HCT116 (cell line): ENCODE measurements at regions not wholly inside any gene's neighbourhood (a gene's known extent, or its start where the extent isn't known, plus 50 kb on each side); places are given as distances from the start of the nearest gene placed in this dataset.

Source experiments
- ATAC-seq: fragments of 200-7000 bp; cut with Tn5 transposase; 2 replicates; pipeline ENCODE4 v1.9.1; 2020; ENCODE audit warnings: mild to moderate bottlenecking, moderate library complexity
- BruUV-seq: library from RNA; stranded (reverse); fragments of 400-500 nt; replicated peaks from 2 replicates; lab custom pipeline; 2021; lab: Mats Ljungman, UMichigan
- CTCF ChIA-PET: fragments of 300-600 bp; sonication (Branson Sonifier 250); formaldehyde crosslinking; loops from one replicate; lab custom pipeline; 2021; ENCODE audit warnings: antibody characterized with exemption; lab: Charles Lee
- POLR2A ChIA-PET: fragments of 300-600, 350-600 bp; sonication (Branson Sonifier 250); formaldehyde crosslinking; loops from one replicate; lab custom pipeline; 2021; ENCODE audit warnings: antibody characterized with exemption; lab: Charles Lee
- RAD21 ChIA-PET, 2 experiments: fragments of 300-600 bp; sonication (Branson Sonifier 250); formaldehyde crosslinking; loops; one replicate each; lab custom pipeline; 2023; ENCODE audit warnings: low total read pairs in 2 of 2; ENCODE audit not compliant: uncharacterized antibody in 2 of 2, unreplicated experiment in 2 of 2, low non-redundant PET in 1 of 2; lab: Charles Lee
- DNase-seq: peaks from one replicate; pipeline ENCODE4 v3.0.0-alpha.2; 2010; ENCODE audit warnings: low read depth, low spot score
- H2AFZ ChIP-seq: fragments of 200-600 bp; shearing (Covaris generic), sonication (generic); 2 replicates; pipeline ENCODE4 v1.6.1; 2017; ENCODE audit warnings: low read depth, mixed run types, mixed read lengths, antibody characterized with exemption, low read length; ENCODE audit not compliant: poor library complexity, severe bottlenecking
- H3K27ac ChIP-seq: 2 replicates; pipeline ENCODE4 v1.5.1; 2012; ENCODE audit warnings: low read depth, low read length
- H3K27me3 ChIP-seq: fragments of 200-600 bp; sonication (generic); 2 replicates; pipeline ENCODE4 v1.6.1; 2016; ENCODE audit warnings: mixed run types, low read length, mixed read lengths; ENCODE audit not compliant: insufficient read depth
- H3K36me3 ChIP-seq, 2 experiments: fragments of 200-500 bp in 1 of 2; fragments of 200-600 bp in 1 of 2; sonication (Bioruptor generic) in 1 of 2; sonication (generic) in 1 of 2; 2 replicates each; pipeline versions ENCODE4 v1.5.1 to v1.6.1; 2014 to 2016; ENCODE audit warnings: low read length in 2 of 2, inconsistent platforms in 1 of 2, mixed read lengths in 1 of 2, mixed run types in 1 of 2; ENCODE audit not compliant: insufficient read depth in 2 of 2, control insufficient read depth in 1 of 2
- H3K4me1 ChIP-seq, 2 experiments: fragments of 200-600 bp in 1 of 2; sonication (generic) in 1 of 2; 2 replicates each; pipeline versions ENCODE4 v1.5.1 to v1.6.1; 2012 to 2017; ENCODE audit warnings: low read length in 2 of 2, inconsistent platforms in 1 of 2, mild to moderate bottlenecking in 1 of 2, mixed read lengths in 1 of 2, mixed run types in 1 of 2, moderate library complexity in 1 of 2; ENCODE audit not compliant: insufficient read depth in 2 of 2, control insufficient read depth in 1 of 2
- H3K4me2 ChIP-seq: fragments of 200-600 bp; sonication (generic); 2 replicates; pipeline ENCODE4 v1.6.1; 2017; ENCODE audit warnings: mixed run types, low read length, mixed read lengths
- H3K4me3 ChIP-seq, 2 experiments: fragments of 200-600 bp in 1 of 2; sonication (generic) in 1 of 2; replicated peaks in 1 of 2; 2 replicates each; pipeline ENCODE4 v1.5.1; 2011 to 2016; ENCODE audit warnings: low read length in 2 of 2, control low read depth in 1 of 2, low read depth in 1 of 2, mild to moderate bottlenecking in 1 of 2, mixed read lengths in 1 of 2, mixed run types in 1 of 2
- H3K79me2 ChIP-seq: fragments of 200-600 bp; sonication (generic); 2 replicates; pipeline ENCODE4 v1.6.1; 2017; ENCODE audit warnings: mild to moderate bottlenecking, mixed run types, low read length, moderate library complexity, mixed read lengths; ENCODE audit not compliant: insufficient read depth
- H3K9ac ChIP-seq: fragments of 200-600 bp; sonication (generic); 2 replicates; pipeline ENCODE4 v1.6.1; 2016; ENCODE audit warnings: low read length, mixed read lengths
- H3K9me2 ChIP-seq: fragments of 200-600 bp; sonication (generic), shearing (Covaris generic); 2 replicates; pipeline ENCODE4 v1.6.1; 2017; ENCODE audit warnings: mixed run types, mild to moderate bottlenecking, moderate library complexity; ENCODE audit not compliant: insufficient read depth
- H3K9me3 ChIP-seq, 2 experiments: fragments of 200-500 bp in 1 of 2; fragments of 200-600 bp in 1 of 2; sonication (Bioruptor generic) in 1 of 2; sonication (generic) in 1 of 2; 2 replicates each; pipeline ENCODE4 v1.6.1; 2014 to 2017; ENCODE audit warnings: low read length in 2 of 2, mixed read lengths in 2 of 2, inconsistent platforms in 1 of 2, low read depth in 1 of 2, mild to moderate bottlenecking in 1 of 2, mixed run types in 1 of 2, moderate library complexity in 1 of 2; ENCODE audit not compliant: control insufficient read depth in 1 of 2, insufficient read depth in 1 of 2
- H4K20me1 ChIP-seq: fragments of 200-600 bp; sonication (generic), shearing (Covaris generic); 2 replicates; pipeline ENCODE4 v1.6.1; 2017; ENCODE audit warnings: mixed run types, mild to moderate bottlenecking, moderate library complexity; ENCODE audit not compliant: insufficient read depth
- CBX3 ChIP-seq: IDR thresholded peaks from 2 replicates; pipeline ENCODE4 v1.6.1; 2012; ENCODE audit warnings: low read depth
- CEBPB ChIP-seq: IDR thresholded peaks from 2 replicates; pipeline ENCODE4 v1.6.1; 2012; ENCODE audit warnings: low read depth
- EZH2phosphoT487 ChIP-seq: fragments of 200-600 bp; IDR thresholded peaks from 2 replicates; pipeline ENCODE4 v1.6.1; 2018; ENCODE audit warnings: antibody characterized with exemption, borderline replicate concordance
- FOSL1 ChIP-seq: IDR thresholded peaks from 2 replicates; pipeline ENCODE4 v1.6.1; 2012; ENCODE audit warnings: low read depth
- JUND ChIP-seq: IDR thresholded peaks from 2 replicates; pipeline ENCODE4 v1.6.1; 2012
- POLR2A ChIP-seq: IDR thresholded peaks from 2 replicates; pipeline ENCODE4 v1.7.0; 2011; ENCODE audit warnings: borderline replicate concordance; ENCODE audit not compliant: insufficient read depth, insufficient read length; ENCODE audit errors: extremely low read depth
- POLR2AphosphoS5 ChIP-seq: IDR thresholded peaks from 2 replicates; pipeline ENCODE4 v1.6.1; 2011; ENCODE audit warnings: mild to moderate bottlenecking, low read depth, low read length, moderate library complexity
- RAD21 ChIP-seq: IDR thresholded peaks from 2 replicates; pipeline ENCODE4 v1.6.1; 2012; ENCODE audit warnings: low read depth, mild to moderate bottlenecking
- SIN3A ChIP-seq: IDR thresholded peaks from 2 replicates; pipeline ENCODE4 v1.6.1; 2012; ENCODE audit warnings: low read depth
- SP1 ChIP-seq: IDR thresholded peaks from 2 replicates; pipeline ENCODE4 v1.6.1; 2012; ENCODE audit warnings: low read depth
- SRF ChIP-seq: IDR thresholded peaks from 2 replicates; pipeline ENCODE4 v1.6.1; 2012; ENCODE audit warnings: low read depth
- TCF7L2 ChIP-seq: IDR thresholded peaks from 2 replicates; pipeline ENCODE4 v1.7.0; 2011; ENCODE audit warnings: borderline replicate concordance, inconsistent platforms; ENCODE audit not compliant: insufficient read depth, insufficient read length; ENCODE audit errors: extremely low read depth
- YY1 ChIP-seq: IDR thresholded peaks from 2 replicates; pipeline ENCODE4 v1.6.1; 2011; ENCODE audit warnings: low read length, low read depth, moderate library complexity, mild to moderate bottlenecking; ENCODE audit not compliant: insufficient replicate concordance; ENCODE audit errors: extremely low read depth
- ZFX ChIP-seq: fragments of 450-650 bp; IDR thresholded peaks from 2 replicates; pipeline ENCODE4 v1.6.1; 2017
- intact Hi-C: fragments of 100-400 bp; cut with micrococcal nuclease; formaldehyde crosslinking; loops from 2 replicates; pipeline ENCODE4 v1.10.0; 2022
- TF ChIP-seq, protein P1 (sequence below), 3 experiments: fragments of 200-600 bp in 1 of 3; sonication (generic) in 1 of 3; IDR thresholded peaks in 2 of 3; conservative IDR thresholded peaks in 1 of 3; 2 replicates each; pipeline ENCODE4 v1.5.1; 2012 to 2017; ENCODE audit warnings: low read depth in 2 of 3, low read length in 2 of 3, antibody characterized with exemption in 1 of 3, borderline replicate concordance in 1 of 3, control low read depth in 1 of 3, mild to moderate bottlenecking in 1 of 3, mixed read lengths in 1 of 3, mixed run types in 1 of 3, moderate library complexity in 1 of 3; ENCODE audit not compliant: insufficient read depth in 1 of 3
- TF ChIP-seq, protein P2 (sequence below): IDR thresholded peaks from 2 replicates; pipeline ENCODE4 v1.6.1; 2011; ENCODE audit warnings: mild to moderate bottlenecking, low read length, moderate library complexity; ENCODE audit not compliant: insufficient replicate concordance; ENCODE audit errors: extremely low read depth
- TF ChIP-seq, protein P3 (sequence below): IDR thresholded peaks from 2 replicates; pipeline ENCODE4 v1.6.1; 2012
- TF ChIP-seq, protein P4 (sequence below): IDR thresholded peaks from 2 replicates; pipeline ENCODE4 v1.6.1; 2012

DNA sequence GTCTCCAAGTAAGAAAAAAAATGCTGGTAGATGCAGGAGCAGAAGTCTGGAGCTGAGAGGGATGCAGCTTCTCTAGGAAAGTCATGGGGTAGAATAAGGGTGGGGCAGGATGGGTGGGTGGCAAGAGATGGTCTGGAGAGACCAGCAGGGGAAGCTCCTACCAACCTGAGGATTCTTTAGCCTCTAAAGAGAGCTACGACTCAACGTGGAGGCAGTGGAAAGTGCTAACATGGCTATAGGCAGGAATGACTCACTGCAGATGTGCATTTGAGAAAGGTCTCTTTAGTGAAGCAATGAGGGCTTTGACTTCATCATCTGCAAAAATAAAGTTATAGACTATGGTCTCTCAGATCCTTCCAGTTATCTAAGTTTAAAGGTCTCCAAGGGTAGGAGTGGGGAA lies 722.8 kb upstream of the RAB6C start:
- no TSS peak for BruUV-seq
- intact Hi-C loops: no loop called here
- no peaks in the 10 kb centered on the region for H3K4me1 ChIP-seq
- TF ChIP-seq SP1 (no peak), CEBPB (no peak), JUND (no peak), FOSL1 (no peak), RAD21 (no peak), POLR2AphosphoS5 (no peak), EZH2phosphoT487 (no peak), ZFX (no peak), CBX3 (no peak)
- TF ChIP-seq, protein P1, sequence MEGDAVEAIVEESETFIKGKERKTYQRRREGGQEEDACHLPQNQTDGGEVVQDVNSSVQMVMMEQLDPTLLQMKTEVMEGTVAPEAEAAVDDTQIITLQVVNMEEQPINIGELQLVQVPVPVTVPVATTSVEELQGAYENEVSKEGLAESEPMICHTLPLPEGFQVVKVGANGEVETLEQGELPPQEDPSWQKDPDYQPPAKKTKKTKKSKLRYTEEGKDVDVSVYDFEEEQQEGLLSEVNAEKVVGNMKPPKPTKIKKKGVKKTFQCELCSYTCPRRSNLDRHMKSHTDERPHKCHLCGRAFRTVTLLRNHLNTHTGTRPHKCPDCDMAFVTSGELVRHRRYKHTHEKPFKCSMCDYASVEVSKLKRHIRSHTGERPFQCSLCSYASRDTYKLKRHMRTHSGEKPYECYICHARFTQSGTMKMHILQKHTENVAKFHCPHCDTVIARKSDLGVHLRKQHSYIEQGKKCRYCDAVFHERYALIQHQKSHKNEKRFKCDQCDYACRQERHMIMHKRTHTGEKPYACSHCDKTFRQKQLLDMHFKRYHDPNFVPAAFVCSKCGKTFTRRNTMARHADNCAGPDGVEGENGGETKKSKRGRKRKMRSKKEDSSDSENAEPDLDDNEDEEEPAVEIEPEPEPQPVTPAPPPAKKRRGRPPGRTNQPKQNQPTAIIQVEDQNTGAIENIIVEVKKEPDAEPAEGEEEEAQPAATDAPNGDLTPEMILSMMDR (IDR thresholded peaks at IDR 0.05 in 2 of 3, conservative IDR thresholded peaks at IDR 0.05 in 1 of 3; ENCODE audit: borderline replicate concordance in 1 of 3, insufficient read depth in 1 of 3, low read depth in 2 of 3, low read length in 2 of 3): no peak
- no peaks in the 10 kb centered on the region for H3K27me3 ChIP-seq
- no peaks in the 10 kb centered on the region for H3K36me3 ChIP-seq
- H3K9me2 ChIP-seq: no peaks in the 10 kb centered on the region
- ChIA-PET RAD21 (no interaction called here), POLR2A (no interaction called here), CTCF (no interaction called here)
- ATAC-seq: no peak
- no peaks in the 10 kb centered on the region for H3K9me3 ChIP-seq
- H3K9ac ChIP-seq: no peak overlapping the region
- H4K20me1 ChIP-seq: no peaks in the 10 kb centered on the region; the same call in 1 of the 2 replicates
- DNase-seq: no peak
- no peak overlapping the region for H3K4me3 ChIP-seq
- H2AFZ ChIP-seq: no peak overlapping the region
- no peak overlapping the region for H3K4me2 ChIP-seq
- H3K79me2 ChIP-seq: no peaks in the 10 kb centered on the region
- H3K27ac ChIP-seq: no peak overlapping the region

DNA sequence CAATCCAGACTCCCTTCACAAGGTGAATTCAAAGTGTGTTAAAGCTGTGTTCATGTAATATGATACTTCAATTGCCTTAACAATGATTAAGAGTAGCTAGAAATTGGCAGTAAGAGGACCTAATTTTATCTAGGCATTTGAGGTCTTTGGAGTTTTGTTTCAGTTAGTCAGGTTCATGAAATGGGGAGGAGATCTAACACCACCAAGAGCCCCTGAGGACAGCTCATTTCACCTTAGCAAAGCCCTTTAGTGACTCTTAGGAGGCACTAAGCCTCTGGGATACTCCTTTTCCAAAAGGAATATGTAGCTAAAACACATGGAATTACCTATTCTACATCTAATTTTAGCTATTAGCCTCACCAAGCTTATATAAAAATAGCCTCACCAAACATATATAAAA lies 716.5 kb upstream of the RAB6C start:
- H3K79me2 ChIP-seq: no peaks in the 10 kb centered on the region
- no peak overlapping the region for H2AFZ ChIP-seq
- H3K4me2 ChIP-seq: no peak overlapping the region
- H3K9me3 ChIP-seq: no peaks in the 10 kb centered on the region
- H3K9ac ChIP-seq: no peak overlapping the region
- intact Hi-C loops: loop anchor here (10.0 kb wide), 1 partner anchor 518 kb away; no protein-coding TSS in a partner anchor
- ChIA-PET CTCF (interaction anchor here (1.7 kb wide), 1 partner anchor 10 kb away, joined by 3 read pairs; no protein-coding TSS in a partner anchor), RAD21 (no interaction called here), POLR2A (no interaction called here)
- H3K9me2 ChIP-seq: no peaks in the 10 kb centered on the region
- H3K27ac ChIP-seq: no peak overlapping the region
- no peak for DNase-seq
- no peaks in the 10 kb centered on the region for H3K36me3 ChIP-seq
- BruUV-seq: no TSS peak
- H3K4me3 ChIP-seq: no peak overlapping the region
- no peak for ATAC-seq
- H3K4me1 ChIP-seq: no peaks in the 10 kb centered on the region
- no peaks in the 10 kb centered on the region for H3K27me3 ChIP-seq
- no peaks in the 10 kb centered on the region; the same call in 1 of the 2 replicates for H4K20me1 ChIP-seq
- TF ChIP-seq EZH2phosphoT487 (no peak), SIN3A (no peak), TCF7L2 (no peak), SRF (no peak), FOSL1 (no peak), CEBPB (no peak), POLR2A (no peak), YY1 (no peak)
- TF ChIP-seq, protein P2, sequence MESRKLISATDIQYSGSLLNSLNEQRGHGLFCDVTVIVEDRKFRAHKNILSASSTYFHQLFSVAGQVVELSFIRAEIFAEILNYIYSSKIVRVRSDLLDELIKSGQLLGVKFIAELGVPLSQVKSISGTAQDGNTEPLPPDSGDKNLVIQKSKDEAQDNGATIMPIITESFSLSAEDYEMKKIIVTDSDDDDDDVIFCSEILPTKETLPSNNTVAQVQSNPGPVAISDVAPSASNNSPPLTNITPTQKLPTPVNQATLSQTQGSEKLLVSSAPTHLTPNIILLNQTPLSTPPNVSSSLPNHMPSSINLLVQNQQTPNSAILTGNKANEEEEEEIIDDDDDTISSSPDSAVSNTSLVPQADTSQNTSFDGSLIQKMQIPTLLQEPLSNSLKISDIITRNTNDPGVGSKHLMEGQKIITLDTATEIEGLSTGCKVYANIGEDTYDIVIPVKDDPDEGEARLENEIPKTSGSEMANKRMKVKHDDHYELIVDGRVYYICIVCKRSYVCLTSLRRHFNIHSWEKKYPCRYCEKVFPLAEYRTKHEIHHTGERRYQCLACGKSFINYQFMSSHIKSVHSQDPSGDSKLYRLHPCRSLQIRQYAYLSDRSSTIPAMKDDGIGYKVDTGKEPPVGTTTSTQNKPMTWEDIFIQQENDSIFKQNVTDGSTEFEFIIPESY: no peak
- TF ChIP-seq, protein P3, sequence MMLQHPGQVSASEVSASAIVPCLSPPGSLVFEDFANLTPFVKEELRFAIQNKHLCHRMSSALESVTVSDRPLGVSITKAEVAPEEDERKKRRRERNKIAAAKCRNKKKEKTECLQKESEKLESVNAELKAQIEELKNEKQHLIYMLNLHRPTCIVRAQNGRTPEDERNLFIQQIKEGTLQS: no peak
- TF ChIP-seq, protein P4, sequence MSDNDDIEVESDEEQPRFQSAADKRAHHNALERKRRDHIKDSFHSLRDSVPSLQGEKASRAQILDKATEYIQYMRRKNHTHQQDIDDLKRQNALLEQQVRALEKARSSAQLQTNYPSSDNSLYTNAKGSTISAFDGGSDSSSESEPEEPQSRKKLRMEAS: no peak
